Hematopoietic multipotent progenitor cell treated with erythropoietin and hydrocortisone succinate and interleukin-3 and kit ligand, for 6 days (in vitro differentiated cells): ENCODE measurements at regions not wholly inside any gene's neighbourhood (a gene's known extent, or its start where the extent isn't known, plus 50 kb on each side); places are given as distances from the start of the nearest gene placed in this dataset.
"Not testable (repeated sequence)": the region's sequence is repeated elsewhere in the genome, so short reads cannot be mapped to it uniquely, and the experiment has no call there.

Experiments
- DNase-seq: peaks from one replicate; pipeline ENCODE4 v3.0.0-alpha.2; 2015

- not testable (repeated sequence) for DNase-seq
These were observed 1191.2 kb downstream of the TMEM121 start for GRCh38 chr14:106717544-106717943.

GRCh38 chr14:106719880-106720279 is 1193.5 kb downstream of the TMEM121 start:
- not testable (repeated sequence) for DNase-seq

- not testable (repeated sequence) for DNase-seq
These were observed 1195.5 kb downstream of the TMEM121 start for GRCh38 chr14:106721926-106722325.

- DNase-seq = peak; percentile 9
These were observed 1196.7 kb downstream of the TMEM121 start for GRCh38 chr14:106722813-106723687.

- DNase-seq = not testable (repeated sequence)
These were observed 1201.6 kb downstream of the TMEM121 start for GRCh38 chr14:106727962-106728361.

GRCh38 chr14:106728611-106729010 is 1202.2 kb downstream of the TMEM121 start:
- DNase-seq = no peak

- DNase-seq = no peak
These were observed 1203.2 kb downstream of the TMEM121 start for GRCh38 chr14:106729551-106729950.

- no peak for DNase-seq
These were observed 1207.4 kb downstream of the TMEM121 start for GRCh38 chr14:106733771-106734170.

- no peak for DNase-seq
These were observed 1210.6 kb downstream of the TMEM121 start for GRCh38 chr14:106737021-106737420.

GRCh38 chr14:106738075-106738474 is 1211.7 kb downstream of the TMEM121 start:
- no peak for DNase-seq

- not testable (repeated sequence) for DNase-seq
These were observed 1212.3 kb downstream of the TMEM121 start for GRCh38 chr14:106738598-106739258.

GRCh38 chr14:106741086-106741827 is 1214.9 kb downstream of the TMEM121 start:
- DNase-seq = not testable (repeated sequence)

GRCh38 chr14:106745016-106745767 is 1218.8 kb downstream of the TMEM121 start:
- DNase-seq = peak; percentile 6

GRCh38 chr14:106750089-106750488 is 1223.7 kb downstream of the TMEM121 start:
- not testable (repeated sequence) for DNase-seq

GRCh38 chr14:106753751-106754150 is 1227.4 kb downstream of the TMEM121 start:
- not testable (repeated sequence) for DNase-seq

GRCh38 chr14:106757444-106757843 is 1231.1 kb downstream of the TMEM121 start:
- not testable (repeated sequence) for DNase-seq

GRCh38 chr14:106761886-106762816 is 1235.8 kb downstream of the TMEM121 start:
- DNase-seq = not testable (repeated sequence)

- peak; percentile 39 for DNase-seq
These were observed 1238.6 kb downstream of the TMEM121 start for GRCh38 chr14:106764968-106765369.

- DNase-seq = no peak
These were observed 1239.8 kb downstream of the TMEM121 start for GRCh38 chr14:106766145-106766544.

GRCh38 chr14:106766551-106767277 is 1240.3 kb downstream of the TMEM121 start:
- DNase-seq = peak; percentile 66

- DNase-seq = not testable (repeated sequence)
These were observed 1241.8 kb downstream of the TMEM121 start for GRCh38 chr14:106768230-106768629.
